Endothelial cell (in vitro differentiated cells): ENCODE measurements at regions not wholly inside any gene's neighbourhood (a gene's known extent, or its start where the extent isn't known, plus 50 kb on each side); places are given as distances from the start of the nearest gene placed in this dataset.

Source experiments
- DNase-seq: peaks from one replicate; pipeline ENCODE4 v3.0.0; 2021; ENCODE audit warnings: low spot score
- H3K27ac Mint-ChIP-seq: one replicate; pipeline ENCODE4 v1.8.0; 2021; ENCODE audit warnings: mixed read lengths, inconsistent platforms; ENCODE audit not compliant: unreplicated experiment
- H3K27me3 Mint-ChIP-seq: one replicate; pipeline ENCODE4 v1.8.0; 2021; ENCODE audit warnings: mild to moderate bottlenecking, moderate library complexity, mixed read lengths, inconsistent platforms; ENCODE audit not compliant: unreplicated experiment
- H3K36me3 Mint-ChIP-seq: one replicate; pipeline ENCODE4 v1.8.0; 2021; ENCODE audit warnings: mild to moderate bottlenecking, low read depth, mixed read lengths, inconsistent platforms; ENCODE audit not compliant: unreplicated experiment
- H3K4me1 Mint-ChIP-seq: one replicate; pipeline ENCODE4 v1.8.0; 2021; ENCODE audit warnings: mild to moderate bottlenecking, mixed read lengths, inconsistent platforms; ENCODE audit not compliant: unreplicated experiment
- H3K4me3 Mint-ChIP-seq: one replicate; pipeline ENCODE4 v1.8.0; 2021; ENCODE audit warnings: mild to moderate bottlenecking, mixed read lengths, inconsistent platforms; ENCODE audit not compliant: unreplicated experiment
- H3K9me3 Mint-ChIP-seq: one replicate; pipeline ENCODE4 v1.8.0; 2021; ENCODE audit warnings: mixed read lengths, inconsistent platforms; ENCODE audit not compliant: unreplicated experiment
- TF ChIP-seq, protein P1 (sequence below): fragments of 200-600 bp; sonication (generic); IDR thresholded peaks from one replicate; pipeline ENCODE4 v1.5.0; 2021; ENCODE audit warnings: antibody characterized with exemption; ENCODE audit not compliant: unreplicated experiment

DNA sequence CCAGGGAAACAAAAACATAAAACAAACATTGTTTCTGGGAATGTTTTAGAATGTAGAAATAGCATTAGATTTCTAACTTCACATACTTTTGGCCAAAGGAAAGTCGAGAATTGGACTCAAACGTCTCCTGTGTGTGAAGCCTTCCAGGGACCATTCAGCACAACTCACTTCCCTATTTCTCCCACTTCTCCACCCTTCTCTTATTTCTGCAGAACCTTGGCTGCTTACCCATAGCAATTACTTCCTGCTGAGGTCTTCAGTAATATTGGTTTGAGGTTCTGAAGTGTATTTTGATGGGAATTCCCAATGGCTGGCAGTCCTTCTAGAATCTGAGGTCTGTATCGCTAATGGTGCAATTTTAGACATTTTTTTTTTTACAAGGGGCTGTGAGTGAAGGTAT, 158.3 kb upstream of the SNX19 start:
- DNase-seq, result no peak
- H3K4me1 Mint-ChIP-seq, result no peaks in the 10 kb centered on the region
- H3K4me3 Mint-ChIP-seq, result no peak overlapping the region
- peaks cover 1% of the 10 kb centered on the region for H3K27me3 Mint-ChIP-seq
- no peaks in the 10 kb centered on the region for H3K36me3 Mint-ChIP-seq
- TF ChIP-seq, protein P1, sequence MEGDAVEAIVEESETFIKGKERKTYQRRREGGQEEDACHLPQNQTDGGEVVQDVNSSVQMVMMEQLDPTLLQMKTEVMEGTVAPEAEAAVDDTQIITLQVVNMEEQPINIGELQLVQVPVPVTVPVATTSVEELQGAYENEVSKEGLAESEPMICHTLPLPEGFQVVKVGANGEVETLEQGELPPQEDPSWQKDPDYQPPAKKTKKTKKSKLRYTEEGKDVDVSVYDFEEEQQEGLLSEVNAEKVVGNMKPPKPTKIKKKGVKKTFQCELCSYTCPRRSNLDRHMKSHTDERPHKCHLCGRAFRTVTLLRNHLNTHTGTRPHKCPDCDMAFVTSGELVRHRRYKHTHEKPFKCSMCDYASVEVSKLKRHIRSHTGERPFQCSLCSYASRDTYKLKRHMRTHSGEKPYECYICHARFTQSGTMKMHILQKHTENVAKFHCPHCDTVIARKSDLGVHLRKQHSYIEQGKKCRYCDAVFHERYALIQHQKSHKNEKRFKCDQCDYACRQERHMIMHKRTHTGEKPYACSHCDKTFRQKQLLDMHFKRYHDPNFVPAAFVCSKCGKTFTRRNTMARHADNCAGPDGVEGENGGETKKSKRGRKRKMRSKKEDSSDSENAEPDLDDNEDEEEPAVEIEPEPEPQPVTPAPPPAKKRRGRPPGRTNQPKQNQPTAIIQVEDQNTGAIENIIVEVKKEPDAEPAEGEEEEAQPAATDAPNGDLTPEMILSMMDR, result no peak
- H3K9me3 Mint-ChIP-seq, result no peaks in the 10 kb centered on the region
- no peak overlapping the region for H3K27ac Mint-ChIP-seq

DNA sequence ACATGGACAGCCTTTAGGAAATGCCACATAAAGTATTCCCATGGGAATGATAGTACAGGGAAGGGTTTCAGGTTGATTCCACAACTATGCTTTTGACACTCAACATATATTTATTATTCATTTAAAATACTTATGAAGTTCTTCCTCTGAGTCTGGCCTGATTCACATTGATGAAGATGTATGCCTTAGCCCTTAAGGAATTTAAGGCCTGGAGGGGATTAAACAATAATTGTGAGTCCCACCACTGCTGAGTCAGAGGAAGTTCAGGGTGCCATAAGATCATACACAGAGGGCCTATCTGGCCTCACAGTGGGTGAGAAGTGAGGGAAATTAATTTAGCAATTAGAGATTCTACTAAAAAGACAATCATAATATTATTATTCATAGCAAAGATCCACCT, 161.1 kb upstream of the SNX19 start:
- no peak for DNase-seq
- Mint-ChIP-seq H3K4me3 (no peak overlapping the region), H3K27ac (no peak overlapping the region), H3K9me3 (no peaks in the 10 kb centered on the region), H3K27me3 (peaks cover 1% of the 10 kb centered on the region), H3K36me3 (no peaks in the 10 kb centered on the region), H3K4me1 (no peaks in the 10 kb centered on the region)
- TF ChIP-seq, protein P1, result no peak

DNA sequence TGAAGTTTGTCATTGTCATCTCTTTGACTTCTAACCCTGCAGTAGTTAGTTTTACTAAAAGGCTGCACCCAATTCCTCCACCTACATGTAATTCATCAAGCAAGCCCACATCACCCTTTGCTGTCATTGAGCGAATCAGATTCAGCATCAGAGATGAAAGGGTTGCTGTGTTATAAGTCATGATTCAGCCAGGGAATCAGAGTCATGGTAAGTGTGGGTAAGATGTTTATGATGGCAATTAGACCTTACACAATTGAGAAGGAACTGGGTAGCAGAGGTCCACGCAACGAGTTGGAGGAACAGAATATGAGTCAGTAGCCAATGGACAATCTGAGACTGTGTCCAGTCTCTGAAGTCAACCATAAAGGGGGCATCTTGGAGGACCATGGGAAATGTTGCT, 162.8 kb upstream of the SNX19 start:
- no peak for DNase-seq
- H3K27ac Mint-ChIP-seq, result no peak overlapping the region
- H3K27me3 Mint-ChIP-seq, result peaks cover 1% of the 10 kb centered on the region
- TF ChIP-seq, protein P1, result no peak
- H3K4me1 Mint-ChIP-seq, result no peaks in the 10 kb centered on the region
- no peaks in the 10 kb centered on the region for H3K9me3 Mint-ChIP-seq
- H3K4me3 Mint-ChIP-seq, result no peak overlapping the region
- H3K36me3 Mint-ChIP-seq, result no peaks in the 10 kb centered on the region

DNA sequence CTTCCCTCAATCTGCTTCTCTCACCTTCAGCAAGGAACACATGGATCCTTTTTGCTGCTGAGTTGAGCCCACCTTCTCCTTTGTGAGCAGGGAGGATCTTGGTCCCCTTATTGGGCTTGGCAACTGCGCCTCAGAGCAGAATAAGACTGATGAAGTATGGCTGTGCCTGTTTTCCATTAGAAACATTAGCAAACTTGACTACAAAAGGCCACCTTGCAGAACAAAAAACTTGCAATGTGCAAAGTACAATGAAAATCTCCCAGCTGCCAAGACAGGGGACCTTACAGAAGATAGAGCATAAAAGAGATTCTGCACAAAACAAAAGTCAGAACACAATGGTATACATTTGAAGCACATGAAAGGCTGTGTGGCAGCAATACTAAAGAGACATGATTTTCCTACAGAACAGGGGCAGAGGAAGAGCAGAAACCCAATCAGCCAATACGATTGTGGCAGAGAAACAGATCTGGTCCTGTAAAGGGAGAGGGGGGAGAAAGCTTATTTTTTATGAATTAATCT, 173.5 kb upstream of the SNX19 start:
- no peaks in the 10 kb centered on the region for H3K4me1 Mint-ChIP-seq
- no peak overlapping the region for H3K4me3 Mint-ChIP-seq
- no peaks in the 10 kb centered on the region for H3K36me3 Mint-ChIP-seq
- TF ChIP-seq, protein P1, result no peak
- H3K27ac Mint-ChIP-seq, result no peak overlapping the region
- peaks cover 1% of the 10 kb centered on the region for H3K27me3 Mint-ChIP-seq
- peaks cover 6% of the 10 kb centered on the region for H3K9me3 Mint-ChIP-seq
- no peak for DNase-seq

DNA sequence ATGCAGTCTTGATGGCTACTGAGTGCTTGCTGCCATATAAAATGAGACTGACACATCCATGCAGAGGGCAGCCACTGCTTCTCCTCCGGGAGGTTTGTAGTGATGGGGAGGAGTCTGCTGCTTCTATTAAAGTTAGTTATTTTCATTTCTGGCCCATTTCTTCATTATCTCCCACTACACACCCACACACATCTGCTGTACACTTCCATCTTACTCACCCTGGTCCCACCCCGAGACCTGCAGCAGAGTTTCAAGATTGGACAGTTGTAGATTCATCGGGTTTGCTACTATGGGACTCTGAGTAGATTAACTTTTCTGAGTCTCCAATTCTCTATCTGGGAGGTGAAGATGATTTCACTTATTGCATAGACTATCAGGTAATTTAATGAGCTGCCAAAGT, 176.2 kb upstream of the SNX19 start:
- no peak overlapping the region for H3K27ac Mint-ChIP-seq
- no peak for DNase-seq
- no peaks in the 10 kb centered on the region for H3K36me3 Mint-ChIP-seq
- TF ChIP-seq, protein P1, result no peak
- H3K27me3 Mint-ChIP-seq, result peaks cover 1% of the 10 kb centered on the region
- H3K4me1 Mint-ChIP-seq, result no peaks in the 10 kb centered on the region
- no peak overlapping the region for H3K4me3 Mint-ChIP-seq
- H3K9me3 Mint-ChIP-seq, result no peaks in the 10 kb centered on the region
